NCI-H524 treated with DMSO at 0.1 percent for 48 hours (cell line): ENCODE measurements at regions not wholly inside any gene's neighbourhood (a gene's known extent, or its start where the extent isn't known, plus 50 kb on each side); places are given as distances from the start of the nearest gene placed in this dataset.

ENCODE experiments used
- DNase-seq: peaks from one replicate; lab custom pipeline; 2025; lab: John Stamatoyannopoulos, UW

DNA sequence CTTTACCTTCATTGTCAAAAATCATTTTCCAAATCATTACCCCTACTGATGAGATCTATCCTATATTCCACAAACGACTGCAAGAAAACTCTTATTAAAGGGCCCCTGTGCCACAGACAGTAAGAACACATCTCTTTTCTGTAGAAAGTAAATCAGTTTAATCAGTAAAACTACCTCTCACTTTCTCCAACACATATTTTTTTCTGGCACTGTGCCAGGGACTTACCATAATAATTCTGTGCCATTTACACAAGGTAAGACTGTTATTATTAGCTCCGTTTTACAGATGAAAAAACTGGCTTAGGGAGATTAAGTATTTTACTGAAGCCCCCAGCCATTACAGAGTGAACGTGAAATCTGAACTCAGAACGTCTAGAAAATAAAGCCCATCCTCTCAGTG lies 587.0 kb upstream of the COX7C start:
- no peak for DNase-seq

DNA sequence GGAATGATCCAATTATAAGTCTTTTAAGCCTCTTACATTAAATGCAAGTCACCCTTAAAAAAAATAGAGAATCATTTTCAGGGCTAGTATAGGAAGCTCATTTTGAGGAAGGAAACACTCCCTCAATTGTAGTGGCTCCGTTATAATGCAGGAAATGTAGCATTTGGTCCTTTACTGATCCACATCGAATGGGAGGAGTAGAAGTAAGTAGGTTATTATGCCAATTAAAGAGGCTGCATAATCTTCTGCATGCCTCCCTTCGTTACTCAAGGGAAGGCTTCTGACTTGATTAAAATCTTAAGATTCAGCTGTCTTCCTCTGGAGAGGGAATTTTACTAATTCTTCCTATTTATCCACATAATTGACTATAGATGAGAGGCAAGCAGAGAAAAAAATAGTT lies 579.2 kb upstream of the COX7C start:
- DNase-seq: no peak

DNA sequence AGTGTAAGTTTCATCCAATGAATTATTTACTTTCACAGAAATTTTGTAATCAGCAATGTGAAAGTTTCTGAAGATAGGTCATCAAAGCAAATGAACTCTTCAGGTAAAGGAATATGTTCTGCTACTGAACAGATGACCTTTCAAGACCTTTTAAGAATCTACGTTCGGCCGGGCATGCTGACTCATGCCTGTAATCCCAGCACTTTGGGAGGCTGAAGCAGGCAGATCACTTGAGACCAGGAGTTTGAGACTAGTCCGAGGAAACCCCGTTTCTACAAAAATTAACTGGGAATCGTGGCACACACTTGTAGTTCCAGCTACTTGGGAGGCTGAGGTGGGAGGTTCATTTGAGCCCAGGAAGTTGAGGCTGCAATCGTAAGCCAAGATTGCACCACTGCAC lies 578.4 kb upstream of the COX7C start:
- DNase-seq: no peak

DNA sequence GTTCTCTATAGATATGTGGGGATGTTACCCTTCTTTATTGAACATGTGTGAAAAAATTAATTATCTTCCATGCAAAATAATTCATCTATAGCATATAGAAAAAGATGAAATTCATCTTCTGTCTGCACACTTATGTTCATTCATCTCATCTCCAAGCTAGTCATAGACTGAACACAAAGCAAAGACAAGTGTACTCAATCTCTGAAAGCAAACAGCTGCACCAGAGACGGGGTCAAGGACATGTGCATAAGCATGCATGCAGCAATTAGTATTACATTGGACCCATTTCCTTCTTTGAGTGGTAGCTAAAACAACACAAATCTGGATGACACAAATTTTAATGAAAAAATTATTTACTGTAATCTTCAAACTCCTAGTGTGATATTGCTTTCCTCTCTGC lies 547.0 kb upstream of the COX7C start:
- no peak for DNase-seq

DNA sequence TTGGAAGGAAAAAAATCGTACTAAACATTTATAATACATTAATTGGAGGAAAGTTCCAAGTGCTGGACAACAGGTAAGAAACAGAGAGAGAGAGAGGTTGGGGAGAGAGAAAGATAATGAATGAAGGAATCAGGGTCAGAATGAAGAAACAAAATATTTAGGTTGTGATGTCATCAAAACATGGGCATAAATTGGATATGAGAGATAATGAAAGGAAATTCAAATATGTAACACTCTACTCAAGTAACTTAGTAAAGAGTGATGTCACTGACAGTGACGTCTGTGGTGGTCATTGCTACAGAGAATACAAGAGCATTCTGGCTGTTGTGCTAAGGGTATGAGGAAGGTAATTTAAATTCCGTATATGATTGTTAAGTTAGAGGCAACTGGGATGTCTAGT lies 543.4 kb upstream of the COX7C start:
- DNase-seq: no peak

DNA sequence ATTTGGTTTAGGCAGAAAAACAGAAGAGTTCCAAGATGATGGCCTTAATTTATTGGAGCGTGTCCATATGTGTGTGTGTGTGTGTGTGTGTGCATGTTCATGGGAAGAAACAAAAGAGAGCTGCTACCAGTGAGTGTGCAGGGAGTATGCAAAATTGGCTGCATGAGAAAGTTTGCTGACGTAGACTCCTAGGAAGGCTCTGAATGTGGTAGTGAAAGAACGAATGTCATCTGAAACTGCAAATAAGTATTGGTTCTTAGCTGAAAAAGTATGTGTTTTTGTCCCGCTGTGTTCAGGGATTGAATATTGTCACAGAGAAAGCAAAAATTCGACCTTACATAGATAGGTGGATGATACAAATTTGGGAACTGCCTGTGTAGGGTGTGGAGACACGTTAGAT lies 542.6 kb upstream of the COX7C start:
- DNase-seq: no peak

DNA sequence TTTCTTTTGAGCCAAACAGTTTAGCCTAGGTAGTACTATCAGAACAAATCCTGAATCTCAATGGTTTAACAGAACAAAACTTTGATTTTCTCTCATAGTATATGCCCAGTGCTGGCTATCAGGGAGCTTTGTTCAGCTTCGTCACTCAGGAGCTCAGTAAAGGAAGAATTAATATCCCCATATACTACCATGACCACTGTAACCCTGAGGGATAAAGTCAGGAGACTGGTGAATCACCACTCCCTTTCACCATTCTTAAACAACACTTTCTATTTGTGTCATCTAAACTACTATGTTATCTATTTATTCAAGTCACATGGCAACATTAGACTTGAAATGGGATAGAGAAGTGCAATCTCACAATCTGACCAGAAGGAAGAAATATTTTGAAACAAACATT lies 522.6 kb upstream of the COX7C start:
- DNase-seq: no peak

DNA sequence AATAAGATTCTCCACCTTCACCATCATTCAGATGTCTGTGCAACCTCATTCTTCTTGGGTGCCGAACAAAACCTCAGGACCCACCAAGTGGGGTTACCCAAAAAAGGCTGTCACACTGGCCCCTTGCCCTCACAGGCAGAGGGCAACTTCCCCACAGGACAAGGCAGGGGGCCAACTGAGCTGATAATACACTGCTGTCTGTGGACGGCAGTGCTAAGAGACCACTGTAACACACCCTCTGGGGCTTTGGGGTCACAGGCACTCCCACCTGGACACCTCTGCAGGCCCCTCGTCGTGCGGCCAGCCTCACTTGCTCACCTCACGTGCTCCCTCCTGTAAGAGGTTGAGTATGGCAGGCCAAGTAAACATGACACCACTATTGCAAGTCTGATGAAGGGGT lies 515.8 kb upstream of the COX7C start:
- DNase-seq: no peak

DNA sequence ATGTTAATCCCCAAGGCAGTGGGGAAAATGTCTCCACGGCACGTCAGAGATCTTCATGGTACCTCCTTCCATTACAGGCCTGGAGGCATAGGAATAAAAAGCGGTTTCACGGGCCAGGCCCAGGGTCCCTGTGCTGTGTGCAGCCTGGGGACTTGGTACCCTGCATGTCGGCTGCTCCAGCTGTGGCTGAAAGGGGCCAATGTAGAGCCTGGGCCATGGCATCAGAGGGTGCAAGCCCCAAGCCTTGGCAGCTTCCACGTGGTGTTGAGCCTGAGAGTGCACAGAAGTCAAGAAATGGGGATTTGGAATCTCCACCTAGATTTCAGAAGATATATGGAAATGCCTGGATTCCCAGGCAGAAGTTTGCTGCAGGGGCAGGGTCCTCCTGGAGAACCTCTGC lies 508.9 kb upstream of the COX7C start:
- no peak for DNase-seq

DNA sequence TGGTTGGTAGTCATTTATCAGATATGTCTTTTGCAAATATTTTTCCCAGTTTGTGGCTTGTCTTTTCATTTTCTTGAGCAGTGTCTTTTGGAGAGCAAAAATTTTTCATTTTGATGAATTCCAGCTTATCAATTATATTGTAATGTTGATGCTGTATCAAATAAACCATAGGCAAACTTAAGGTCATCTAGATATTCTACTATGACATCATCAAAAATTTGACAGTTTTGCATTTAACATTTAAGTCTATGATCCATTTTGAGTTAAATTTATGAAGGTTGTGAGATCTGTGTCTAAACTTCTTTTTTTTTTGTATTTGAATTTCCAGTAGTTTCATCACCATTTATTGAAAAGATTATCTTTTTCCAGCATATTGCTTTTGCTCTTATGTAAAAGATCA lies 505.5 kb upstream of the COX7C start:
- DNase-seq: no peak

DNA sequence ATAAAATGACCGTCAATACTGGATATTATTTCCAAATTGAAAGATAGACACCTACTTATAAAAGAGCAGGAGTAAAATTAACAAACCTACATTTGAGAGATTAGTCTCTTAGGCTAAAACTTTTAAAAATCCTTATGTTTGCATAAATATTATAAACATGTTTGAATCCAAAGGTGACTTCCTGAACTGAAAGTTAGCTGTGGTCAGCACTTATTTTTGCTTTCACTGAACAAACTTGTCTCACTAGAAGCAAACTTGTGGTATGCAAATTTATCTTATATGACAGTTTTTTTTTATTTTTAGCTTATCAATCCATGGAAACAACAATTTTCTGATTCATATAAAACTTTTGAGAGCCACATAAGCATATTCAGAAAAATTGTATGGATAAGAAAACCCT lies 502.6 kb upstream of the COX7C start:
- DNase-seq: no peak

DNA sequence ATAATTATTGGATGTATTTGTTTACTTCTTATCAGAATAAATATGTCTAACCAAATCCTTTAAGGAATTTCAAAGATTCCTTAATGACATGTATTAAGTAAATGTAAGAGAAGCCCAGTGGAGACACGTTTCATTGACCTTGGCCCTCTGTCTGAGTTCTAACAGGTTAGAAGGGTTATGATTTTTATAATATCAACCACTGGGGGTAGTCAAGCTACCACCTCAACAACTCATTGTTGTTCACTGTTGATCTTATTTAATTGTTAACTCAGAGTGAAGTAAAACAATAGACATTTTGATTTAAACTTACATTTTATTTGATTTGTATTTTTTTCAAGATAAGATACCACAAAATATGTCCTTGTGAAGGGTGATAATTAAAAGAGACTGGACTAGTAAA lies 499.2 kb upstream of the COX7C start:
- no peak for DNase-seq

DNA sequence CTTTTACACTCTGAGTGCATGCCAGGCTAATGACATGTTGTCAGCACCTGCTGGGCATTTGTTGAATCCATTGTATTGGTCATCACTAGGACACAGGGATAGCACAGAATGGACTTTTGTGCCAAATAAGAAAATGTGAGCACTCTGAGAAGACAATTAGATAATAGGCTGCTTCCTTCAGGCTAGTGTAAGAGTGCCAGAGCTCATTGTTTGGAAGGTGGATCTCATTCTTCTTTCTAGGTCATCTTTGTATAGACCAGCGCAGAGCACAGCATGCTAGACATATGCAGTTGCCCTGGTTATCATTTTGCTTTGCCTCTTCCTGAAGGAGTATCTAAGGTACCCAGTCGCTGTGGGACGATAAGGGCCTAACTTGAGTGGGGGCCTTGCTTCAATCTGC lies 493.4 kb upstream of the COX7C start:
- no peak for DNase-seq

DNA sequence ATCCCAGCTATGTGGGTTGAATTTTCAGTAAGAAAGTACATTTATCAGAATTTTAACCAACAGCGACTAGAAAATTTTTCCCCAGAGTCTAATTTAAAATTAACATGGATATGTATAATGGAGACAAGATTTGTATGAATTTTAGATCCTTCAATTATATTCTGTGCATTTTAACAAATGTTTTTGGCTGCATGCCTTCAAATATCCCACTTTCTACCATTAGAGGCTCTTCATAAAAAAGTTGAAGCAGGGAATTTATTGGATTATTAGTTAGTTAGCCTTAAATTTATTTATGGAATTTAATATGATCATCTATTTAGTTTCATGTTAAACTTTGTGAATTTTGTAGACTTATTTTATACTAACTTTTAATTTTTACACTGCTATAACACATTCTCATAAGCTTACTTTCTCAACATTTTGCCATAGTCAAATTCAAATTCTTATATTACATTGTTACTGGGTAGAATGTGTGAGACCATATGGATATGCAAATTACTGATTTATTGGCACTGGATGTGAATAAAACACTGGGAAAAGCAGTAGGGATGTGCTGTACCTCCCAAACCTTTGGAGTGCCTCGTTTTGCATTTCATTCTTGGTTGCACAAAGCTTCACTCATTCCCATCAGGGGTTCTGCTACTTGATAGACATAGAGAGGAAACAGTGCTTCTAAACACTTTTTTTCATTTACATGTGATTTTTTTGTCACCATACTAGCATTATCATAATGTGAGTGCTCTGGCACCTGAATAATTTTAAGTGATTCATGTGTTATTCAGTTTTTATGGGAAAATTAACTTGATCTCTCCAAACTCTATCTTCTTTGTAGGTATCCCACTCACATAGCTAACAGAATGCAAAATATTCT lies 491.8 kb upstream of the COX7C start:
- no peak for DNase-seq

DNA sequence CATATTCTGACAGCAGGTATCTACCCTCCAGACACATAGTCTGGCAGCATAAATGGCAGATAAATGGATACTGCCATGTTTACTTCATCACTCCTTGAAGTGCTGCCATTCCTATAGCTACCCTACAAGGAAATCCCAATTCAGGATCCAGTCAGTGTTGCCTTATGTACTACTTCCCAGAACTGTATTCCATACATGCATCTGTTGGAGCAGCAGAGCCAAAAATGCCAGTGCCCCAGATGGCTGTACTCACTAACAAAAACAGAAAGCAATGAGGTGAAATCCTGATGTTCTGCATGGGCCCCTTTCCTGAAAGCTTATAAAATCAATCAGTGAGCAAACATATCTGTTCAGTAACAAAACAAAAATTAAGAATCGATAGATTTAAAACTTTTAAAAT lies 490.0 kb upstream of the COX7C start:
- DNase-seq: no peak

DNA sequence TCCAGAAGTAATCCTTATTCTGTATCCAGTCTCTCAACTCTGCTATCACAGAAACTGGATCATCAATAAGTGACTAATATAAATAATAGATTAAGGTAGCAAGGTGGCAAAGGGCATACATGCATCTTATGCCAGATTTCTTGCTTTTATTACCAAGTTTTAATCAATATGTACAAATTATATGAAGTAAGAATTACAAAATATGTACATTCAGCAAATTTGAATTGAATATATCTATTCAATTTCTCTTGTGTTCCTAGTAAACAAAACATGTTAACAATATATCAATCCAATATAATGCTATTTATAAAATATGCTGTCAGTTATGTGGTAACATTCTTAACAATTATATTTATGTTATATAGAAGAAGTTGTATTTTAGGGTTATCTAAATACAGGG lies 488.7 kb upstream of the COX7C start:
- DNase-seq: no peak

DNA sequence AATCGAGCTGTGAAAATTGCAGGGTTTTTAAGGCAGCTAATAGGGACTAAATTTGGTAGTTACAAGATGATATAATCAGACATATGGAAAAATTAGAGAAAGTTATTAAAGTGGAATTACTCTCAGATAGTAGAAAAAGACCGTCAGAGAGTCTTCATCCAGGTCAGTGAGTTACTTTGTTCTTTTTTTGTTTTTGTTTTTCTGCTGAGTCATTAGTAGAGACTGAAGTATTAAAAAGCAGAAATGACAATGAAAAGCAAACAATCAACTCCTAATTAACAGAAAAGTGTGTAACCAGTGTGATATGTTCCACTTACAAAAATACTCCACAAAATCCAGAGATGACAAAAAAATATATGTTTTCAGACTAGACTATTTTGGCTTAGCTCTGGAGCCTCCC lies 480.4 kb upstream of the COX7C start:
- DNase-seq: no peak

DNA sequence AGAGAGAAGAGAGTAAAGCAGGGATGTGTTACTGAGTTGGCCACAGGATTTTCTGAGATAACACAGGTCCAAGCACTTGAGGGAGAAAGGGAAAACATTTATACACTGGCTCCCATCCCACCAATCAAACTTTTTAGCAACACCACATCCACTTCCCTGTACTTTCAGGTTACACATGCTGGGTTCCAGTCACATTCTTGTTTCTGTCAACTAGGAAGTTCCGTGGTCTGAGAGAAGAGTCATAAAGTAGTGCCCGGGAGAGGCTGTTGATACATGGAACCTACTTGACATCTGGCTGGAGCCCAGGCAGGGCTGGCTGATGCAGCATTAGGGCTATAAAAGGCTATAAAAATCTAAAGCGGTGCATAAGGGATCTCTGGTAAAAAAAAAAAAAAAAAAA lies 473.9 kb upstream of the COX7C start:
- DNase-seq: no peak

DNA sequence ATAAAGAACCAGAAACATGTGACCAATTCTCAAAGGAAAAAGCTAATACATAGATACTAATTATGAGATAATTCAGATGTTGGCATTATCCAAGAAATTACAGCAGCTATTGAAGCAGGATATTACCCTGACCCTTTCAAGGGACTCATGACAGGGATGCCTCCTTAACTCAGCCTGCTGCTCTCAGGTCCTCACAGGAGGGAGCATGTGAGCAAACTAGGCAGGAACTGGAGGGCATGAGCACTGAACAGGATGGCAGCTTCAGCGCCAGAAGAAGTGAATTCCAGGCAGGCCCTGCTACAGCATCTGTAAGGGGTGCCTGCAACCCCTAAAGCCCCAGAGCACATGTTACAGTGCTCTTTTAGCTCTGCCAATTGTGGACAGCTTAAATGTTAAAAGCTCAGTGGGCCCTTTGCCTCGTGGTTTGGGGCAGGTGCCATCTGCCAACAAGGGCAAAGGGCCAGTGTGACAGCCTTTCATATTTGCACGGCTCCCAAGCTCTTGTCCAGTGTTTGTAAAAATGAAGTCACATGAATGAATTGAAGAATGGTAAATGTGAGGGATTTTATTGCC lies 464.7 kb upstream of the COX7C start:
- no peak for DNase-seq

DNA sequence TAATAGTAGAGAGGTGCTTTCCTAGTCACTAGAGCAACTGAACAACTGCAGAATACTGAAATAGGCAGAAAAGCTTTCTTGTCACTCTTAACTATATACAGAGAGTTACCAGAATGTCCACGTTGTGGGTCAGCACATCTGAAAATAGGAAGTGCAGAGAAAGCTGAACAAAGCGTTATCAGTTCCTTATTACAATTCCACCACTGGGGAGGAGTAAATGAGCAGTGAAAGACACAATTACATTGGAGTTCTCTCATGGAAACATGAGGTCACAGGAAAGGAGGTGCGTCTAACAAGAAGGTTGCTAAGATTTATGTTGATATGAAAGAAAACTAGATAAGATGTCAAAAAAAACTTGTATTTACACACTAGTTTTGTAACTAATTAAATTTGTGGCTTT lies 461.9 kb upstream of the COX7C start:
- no peak for DNase-seq

DNA sequence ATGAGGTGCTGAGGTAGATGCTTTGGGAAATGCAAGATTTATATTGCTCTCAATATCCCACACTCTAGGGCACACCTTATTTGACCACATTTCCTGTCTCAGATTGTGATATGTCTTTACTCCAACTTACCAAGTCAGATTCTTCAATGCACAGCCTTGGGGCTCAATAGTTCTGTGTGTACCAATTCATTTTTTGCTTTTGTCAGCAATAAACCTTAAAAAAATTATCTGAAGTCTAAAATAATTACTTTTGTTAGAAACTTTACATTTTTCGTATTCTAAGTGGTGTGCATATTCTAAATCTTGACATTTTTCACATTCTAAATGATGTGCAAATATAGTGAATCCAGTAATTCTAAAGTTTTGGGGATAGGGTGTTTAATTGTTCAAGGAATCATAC lies 447.5 kb upstream of the COX7C start:
- DNase-seq: no peak

DNA sequence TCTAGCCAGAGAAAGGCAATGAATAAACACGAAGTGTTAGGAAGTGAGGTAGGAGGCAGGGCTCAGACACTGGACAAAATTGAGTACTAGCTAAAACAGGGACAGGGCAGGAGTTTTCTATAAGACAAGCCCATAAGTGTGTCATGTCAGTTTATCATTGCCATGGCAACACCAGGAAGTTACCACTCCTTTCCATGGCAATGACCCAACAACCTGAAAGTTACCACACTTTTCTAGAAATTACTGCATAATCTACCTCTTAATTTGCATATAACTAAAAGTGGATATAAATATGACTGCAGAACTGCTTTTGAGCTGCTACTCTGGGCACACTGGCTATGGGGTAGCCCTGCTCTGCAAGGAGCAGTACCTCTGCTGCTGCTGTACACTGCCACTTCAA lies 442.5 kb upstream of the COX7C start:
- no peak for DNase-seq

DNA sequence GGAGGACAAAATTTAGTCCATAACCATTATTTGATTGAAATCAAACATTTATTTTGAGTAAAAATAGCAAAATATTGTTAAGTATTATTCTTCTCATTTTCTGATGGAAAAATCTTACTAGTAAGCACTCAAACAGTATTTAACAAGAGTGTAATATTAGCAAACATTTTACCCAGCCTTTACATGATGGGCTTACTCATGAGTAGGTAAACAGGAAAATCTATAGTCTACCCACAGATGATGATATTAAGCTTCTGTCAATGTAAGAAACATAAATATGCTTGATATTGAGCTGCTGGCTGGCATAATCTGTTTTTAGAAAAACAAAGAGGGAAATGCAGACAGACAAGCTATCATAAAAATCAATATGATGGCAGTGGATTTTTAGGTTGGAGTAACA lies 418.5 kb upstream of the COX7C start:
- no peak for DNase-seq

DNA sequence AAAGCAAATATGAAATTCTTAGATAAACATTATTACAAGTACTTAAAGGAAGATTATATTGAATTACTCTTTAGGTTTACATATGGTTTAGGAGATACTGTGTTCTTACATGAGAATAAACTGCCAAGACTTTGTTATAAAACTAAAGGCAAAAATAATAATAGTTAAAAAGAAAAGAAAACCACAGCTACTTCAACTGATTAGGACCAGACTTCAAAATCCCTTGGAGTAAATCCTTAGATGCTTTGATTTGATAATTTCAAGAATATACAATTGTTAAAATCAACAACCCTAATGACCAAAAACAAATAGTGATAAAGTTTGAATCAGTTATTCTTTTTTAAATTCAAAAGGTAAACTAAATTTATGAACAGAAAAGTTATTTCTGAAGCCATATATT lies 389.6 kb upstream of the COX7C start:
- DNase-seq: no peak
